Fibroblast of villous mesenchyme (primary cell): ENCODE measurements at regions not wholly inside any gene's neighbourhood (a gene's known extent, or its start where the extent isn't known, plus 50 kb on each side); places are given as distances from the start of the nearest gene placed in this dataset.

Source experiments
- DNase-seq: peaks from one replicate; pipeline ENCODE4 v3.0.0-alpha.2; 2010; ENCODE audit warnings: low read depth
- H3K4me3 ChIP-seq: 2 replicates; pipeline ENCODE4 v1.5.1; 2011; ENCODE audit warnings: low read depth, mild to moderate bottlenecking, low read length
- TF ChIP-seq, protein P1 (sequence below): IDR thresholded peaks from 2 replicates; pipeline ENCODE4 v1.5.1; 2012; ENCODE audit warnings: low read depth, mild to moderate bottlenecking, low read length; ENCODE audit not compliant: insufficient read depth

DNA sequence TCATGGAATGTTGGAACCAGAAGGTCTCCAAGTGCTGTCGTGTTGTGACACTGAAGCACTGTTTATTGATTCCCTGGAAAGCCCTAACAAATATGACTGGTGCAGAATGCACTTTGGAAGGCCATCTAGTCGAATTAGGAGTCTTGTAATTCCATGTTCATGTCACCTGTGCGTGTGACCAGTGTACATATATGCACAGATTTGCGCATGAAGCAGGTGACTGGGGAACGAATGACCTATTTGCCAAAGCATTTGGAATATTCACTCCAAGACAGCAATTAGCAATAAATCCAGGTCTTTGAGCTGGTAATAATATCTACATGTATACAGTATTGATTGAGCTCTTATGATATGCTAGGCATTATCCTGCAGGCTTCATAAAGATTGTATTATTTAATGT lies 177.5 kb upstream of the PFN2 start:
- H3K4me3 ChIP-seq = no peak overlapping the region
- TF ChIP-seq, protein P1, sequence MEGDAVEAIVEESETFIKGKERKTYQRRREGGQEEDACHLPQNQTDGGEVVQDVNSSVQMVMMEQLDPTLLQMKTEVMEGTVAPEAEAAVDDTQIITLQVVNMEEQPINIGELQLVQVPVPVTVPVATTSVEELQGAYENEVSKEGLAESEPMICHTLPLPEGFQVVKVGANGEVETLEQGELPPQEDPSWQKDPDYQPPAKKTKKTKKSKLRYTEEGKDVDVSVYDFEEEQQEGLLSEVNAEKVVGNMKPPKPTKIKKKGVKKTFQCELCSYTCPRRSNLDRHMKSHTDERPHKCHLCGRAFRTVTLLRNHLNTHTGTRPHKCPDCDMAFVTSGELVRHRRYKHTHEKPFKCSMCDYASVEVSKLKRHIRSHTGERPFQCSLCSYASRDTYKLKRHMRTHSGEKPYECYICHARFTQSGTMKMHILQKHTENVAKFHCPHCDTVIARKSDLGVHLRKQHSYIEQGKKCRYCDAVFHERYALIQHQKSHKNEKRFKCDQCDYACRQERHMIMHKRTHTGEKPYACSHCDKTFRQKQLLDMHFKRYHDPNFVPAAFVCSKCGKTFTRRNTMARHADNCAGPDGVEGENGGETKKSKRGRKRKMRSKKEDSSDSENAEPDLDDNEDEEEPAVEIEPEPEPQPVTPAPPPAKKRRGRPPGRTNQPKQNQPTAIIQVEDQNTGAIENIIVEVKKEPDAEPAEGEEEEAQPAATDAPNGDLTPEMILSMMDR = no peak
- no peak for DNase-seq

DNA sequence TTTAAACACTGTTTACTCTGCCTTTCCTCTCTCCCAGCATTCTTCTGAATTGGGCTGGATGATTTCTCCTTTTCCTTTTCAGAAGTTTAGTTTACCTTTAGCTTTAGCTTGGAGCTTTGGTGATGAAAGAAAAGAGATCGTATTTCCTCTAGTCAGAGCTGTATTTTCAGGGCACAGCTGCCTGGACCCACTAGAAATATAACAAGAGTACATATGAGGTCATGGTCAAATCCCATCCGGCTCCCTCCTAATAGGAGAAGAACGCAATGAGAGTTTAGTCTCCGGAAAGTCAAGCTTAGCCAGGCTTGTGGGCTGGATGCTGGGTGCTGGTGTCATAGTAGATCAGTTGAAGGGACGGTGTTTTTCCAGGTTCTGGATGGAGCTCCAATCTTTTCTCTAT lies 177.1 kb upstream of the PFN2 start:
- no peak overlapping the region for H3K4me3 ChIP-seq
- TF ChIP-seq, protein P1 = no peak
- peak; percentile 69 for DNase-seq

DNA sequence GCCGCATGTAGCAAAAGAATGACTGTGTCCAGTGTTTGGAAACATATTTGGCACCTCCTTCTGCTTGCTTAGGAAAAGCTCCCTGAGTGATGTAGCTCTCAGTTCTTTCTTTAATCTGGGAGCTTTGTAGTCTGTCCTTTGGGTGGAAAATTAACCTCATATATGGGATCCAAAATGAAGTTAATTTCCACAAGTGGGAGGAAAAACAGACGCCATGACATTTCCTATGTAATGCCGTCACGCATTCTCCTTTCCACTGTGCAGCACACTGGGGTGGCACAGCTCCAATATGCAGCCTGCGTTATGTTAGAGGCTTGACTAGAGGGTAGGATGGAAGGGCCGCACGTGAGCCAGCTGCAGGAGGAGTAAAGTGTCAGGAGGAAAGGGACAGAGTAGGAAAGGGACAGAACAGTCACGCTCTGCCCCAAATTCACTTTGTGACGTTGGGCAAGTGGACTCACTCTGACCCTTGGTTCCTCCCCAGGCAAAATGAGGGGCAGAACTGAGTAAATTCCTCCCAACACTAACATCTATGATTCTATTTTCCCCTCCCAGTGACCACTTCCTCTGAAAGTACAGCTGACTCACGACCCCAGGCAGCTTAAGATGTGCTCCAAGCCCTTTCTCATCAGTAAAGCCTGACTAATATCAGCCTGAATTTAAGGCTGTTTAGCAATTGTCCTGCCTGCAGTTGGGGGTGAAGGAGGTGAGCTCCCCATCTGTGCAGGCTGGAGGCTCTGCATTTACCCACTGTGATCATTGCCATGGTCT lies 176.5 kb upstream of the PFN2 start:
- TF ChIP-seq, protein P1 = no peak
- DNase-seq = peak; percentile 80
- no peak overlapping the region for H3K4me3 ChIP-seq

DNA sequence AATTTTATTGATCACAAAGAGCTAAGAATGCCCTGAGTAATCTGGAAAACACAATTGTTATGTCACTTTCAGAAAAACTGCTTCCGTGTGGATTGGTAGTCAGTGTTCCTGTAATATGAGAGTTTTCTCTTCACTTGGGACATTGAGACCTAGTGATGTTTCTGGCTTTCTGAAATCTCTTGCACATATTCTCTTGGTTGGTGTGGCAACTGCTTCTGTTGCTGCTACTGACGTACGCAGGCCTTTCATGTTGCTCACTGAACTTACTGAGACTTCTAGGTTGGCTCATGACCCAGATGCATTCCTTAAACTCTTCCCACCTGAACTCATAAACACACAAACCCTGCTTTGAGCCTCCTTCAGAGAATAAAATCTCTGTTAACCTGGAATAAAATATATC lies 175.0 kb upstream of the PFN2 start:
- TF ChIP-seq, protein P1 = no peak
- DNase-seq = peak; percentile 37
- H3K4me3 ChIP-seq = no peak overlapping the region

DNA sequence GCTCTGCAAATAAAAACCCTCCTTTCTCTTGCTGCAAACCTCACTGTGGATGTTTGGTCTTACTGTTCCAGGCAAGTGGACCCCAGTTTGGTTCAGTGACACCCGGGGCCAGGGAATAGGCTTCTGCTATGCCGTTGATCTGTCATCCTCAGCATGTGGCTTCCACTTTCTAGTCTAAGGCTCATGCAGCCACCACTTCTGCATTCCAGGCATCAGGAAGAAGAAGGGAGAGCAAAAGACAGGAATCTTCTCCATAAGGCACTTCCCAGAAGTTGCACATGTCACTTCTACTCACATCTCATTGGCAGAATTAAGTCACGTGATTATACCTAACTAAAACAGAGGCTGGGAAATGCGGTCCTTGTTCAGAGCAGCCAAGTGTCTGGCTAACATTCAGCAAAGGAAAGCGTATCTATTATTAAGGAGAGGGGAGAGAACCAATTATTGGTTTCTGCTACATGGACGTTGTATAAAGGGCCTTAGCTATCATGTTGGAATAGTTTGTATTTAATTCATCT lies 173.6 kb upstream of the PFN2 start:
- TF ChIP-seq, protein P1 = no peak
- H3K4me3 ChIP-seq = no peak overlapping the region
- DNase-seq = no peak

DNA sequence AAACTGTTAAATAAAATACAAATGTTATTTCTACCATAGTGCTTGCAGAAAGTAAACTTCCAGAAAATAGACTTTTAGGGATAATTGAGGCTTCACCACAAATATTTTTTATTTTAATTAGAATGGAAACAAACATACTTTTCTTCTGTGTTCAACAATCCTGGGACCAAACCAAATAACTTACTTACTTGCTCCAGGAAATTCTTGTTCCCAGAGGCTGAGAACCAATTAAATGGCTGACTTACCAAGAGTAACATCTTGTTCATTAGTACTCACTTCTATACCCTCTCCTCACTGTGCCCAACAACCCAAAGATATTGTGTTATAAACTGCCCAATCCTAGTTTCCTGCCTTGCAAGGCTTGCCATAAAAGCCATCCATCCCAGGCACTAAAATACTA lies 172.2 kb upstream of the PFN2 start:
- no peak overlapping the region for H3K4me3 ChIP-seq
- TF ChIP-seq, protein P1 = no peak
- DNase-seq = no peak
